ENCODE measurements at regions not wholly inside any gene's neighbourhood (a gene's known extent, or its start where the extent isn't known, plus 50 kb on each side); places are given as distances from the start of the nearest gene placed in this dataset.
"Not testable (repeated sequence)": the region's sequence is repeated elsewhere in the genome, so short reads cannot be mapped to it uniquely, and the experiment has no call there.

DNA sequence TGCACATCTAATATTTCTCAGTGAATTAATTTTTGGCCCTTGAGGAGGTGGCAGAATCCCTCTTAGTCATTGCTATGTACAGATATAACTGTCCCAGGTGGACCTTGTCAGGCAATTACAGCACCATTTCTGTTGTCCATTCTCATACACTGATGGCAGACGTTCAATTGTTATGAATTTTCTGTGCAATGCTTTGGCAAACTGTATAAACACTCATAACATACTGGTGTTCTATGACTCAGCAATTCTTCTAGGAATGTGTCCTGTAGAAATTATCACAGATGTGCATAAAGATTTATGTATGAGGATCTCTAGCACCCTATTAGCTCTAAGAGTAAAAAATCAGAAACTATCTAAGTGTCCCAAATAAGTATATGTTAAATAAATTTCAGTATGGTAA lies 80.8 kb downstream of the DNAJB9 start:
- H3K4me3 ChIP-seq: no peak overlapping the region
- H3K36me3 ChIP-seq: no peaks in the 10 kb centered on the region
- no peaks in the 10 kb centered on the region for H3K4me1 ChIP-seq
- DNase-seq (no peak), ATAC-seq (no peak)
- intact Hi-C loops (cut with DNase I; ENCODE audit: low total_unique reads): no loop called here
- TF ChIP-seq POLR2A (IDR thresholded peaks at IDR 0.05): no peak
- TF ChIP-seq, protein P1, sequence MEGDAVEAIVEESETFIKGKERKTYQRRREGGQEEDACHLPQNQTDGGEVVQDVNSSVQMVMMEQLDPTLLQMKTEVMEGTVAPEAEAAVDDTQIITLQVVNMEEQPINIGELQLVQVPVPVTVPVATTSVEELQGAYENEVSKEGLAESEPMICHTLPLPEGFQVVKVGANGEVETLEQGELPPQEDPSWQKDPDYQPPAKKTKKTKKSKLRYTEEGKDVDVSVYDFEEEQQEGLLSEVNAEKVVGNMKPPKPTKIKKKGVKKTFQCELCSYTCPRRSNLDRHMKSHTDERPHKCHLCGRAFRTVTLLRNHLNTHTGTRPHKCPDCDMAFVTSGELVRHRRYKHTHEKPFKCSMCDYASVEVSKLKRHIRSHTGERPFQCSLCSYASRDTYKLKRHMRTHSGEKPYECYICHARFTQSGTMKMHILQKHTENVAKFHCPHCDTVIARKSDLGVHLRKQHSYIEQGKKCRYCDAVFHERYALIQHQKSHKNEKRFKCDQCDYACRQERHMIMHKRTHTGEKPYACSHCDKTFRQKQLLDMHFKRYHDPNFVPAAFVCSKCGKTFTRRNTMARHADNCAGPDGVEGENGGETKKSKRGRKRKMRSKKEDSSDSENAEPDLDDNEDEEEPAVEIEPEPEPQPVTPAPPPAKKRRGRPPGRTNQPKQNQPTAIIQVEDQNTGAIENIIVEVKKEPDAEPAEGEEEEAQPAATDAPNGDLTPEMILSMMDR (IDR thresholded peaks at IDR 0.05 in 4 of 5, conservative IDR thresholded peaks at IDR 0.05 in 1 of 5): no peak
- no peak overlapping the region for H3K27ac ChIP-seq
- H3K27me3 ChIP-seq: no peaks in the 10 kb centered on the region
- no peaks in the 10 kb centered on the region for H3K9me3 ChIP-seq
- in situ Hi-C loops (cut with MboI; ENCODE audit: low sequenced_read_pairs in 4 of 4): no loop called here

DNA sequence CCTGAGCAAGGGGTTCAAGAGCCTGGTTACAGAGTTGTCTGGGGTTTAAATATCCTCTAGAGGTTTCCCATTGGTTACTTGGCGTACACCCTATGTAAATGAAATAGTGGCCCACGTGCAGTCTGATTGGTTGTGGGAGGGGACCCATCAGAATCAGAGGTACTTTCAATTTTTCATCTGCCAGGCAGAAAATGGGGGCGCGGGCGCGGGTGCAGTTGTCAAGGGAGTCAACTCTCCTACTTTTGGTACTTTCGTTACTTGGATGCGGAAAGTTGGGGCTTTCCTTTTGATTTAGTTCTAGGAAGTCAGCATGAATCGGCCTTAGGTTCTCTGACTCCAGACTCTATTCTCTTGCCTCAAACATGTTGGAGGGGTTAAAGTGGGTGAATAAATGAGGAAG lies 83.2 kb downstream of the DNAJB9 start:
- H3K27ac ChIP-seq: no peak overlapping the region
- in situ Hi-C loops (cut with MboI; ENCODE audit: low sequenced_read_pairs in 4 of 4): no loop called here
- DNase-seq (no peak), ATAC-seq (no peak)
- H3K4me3 ChIP-seq: no peak overlapping the region
- intact Hi-C loops (cut with DNase I; ENCODE audit: low total_unique reads): no loop called here
- H3K27me3 ChIP-seq: no peaks in the 10 kb centered on the region
- no peaks in the 10 kb centered on the region for H3K4me1 ChIP-seq
- H3K9me3 ChIP-seq: no peaks in the 10 kb centered on the region
- TF ChIP-seq, protein P1 (IDR thresholded peaks at IDR 0.05 in 4 of 5, conservative IDR thresholded peaks at IDR 0.05 in 1 of 5): no peak
- no peak for TF ChIP-seq POLR2A (IDR thresholded peaks at IDR 0.05)
- H3K36me3 ChIP-seq: no peaks in the 10 kb centered on the region

DNA sequence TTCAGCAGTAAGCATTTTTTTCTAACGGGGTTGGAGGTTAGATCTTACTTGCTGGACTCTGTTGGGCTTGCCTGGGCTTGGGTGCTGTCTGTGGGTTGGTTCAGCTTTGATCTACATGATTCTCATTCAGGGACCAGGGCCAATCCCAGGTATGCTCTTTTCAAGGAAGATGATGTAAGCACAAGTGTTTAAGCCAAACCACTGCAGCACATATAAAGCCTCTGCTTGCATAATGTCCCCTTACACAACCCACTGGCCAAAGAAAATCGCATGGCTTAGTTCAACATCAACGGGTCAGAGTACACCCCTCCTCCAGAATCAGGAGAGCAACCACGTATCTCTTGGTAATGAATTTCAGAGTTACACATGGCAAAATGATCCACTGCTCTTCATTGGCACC lies 83.9 kb downstream of the DNAJB9 start:
- TF ChIP-seq, protein P1 (IDR thresholded peaks at IDR 0.05 in 4 of 5, conservative IDR thresholded peaks at IDR 0.05 in 1 of 5): no peak
- no peak for TF ChIP-seq POLR2A (IDR thresholded peaks at IDR 0.05)
- intact Hi-C loops (cut with DNase I; ENCODE audit: low total_unique reads) (no loop called here), in situ Hi-C loops (cut with MboI; ENCODE audit: low sequenced_read_pairs in 4 of 4) (no loop called here)
- Histone ChIP-seq H3K4me1 (no peaks in the 10 kb centered on the region), H3K27me3 (no peaks in the 10 kb centered on the region), H3K27ac (no peak overlapping the region), H3K9me3 (no peaks in the 10 kb centered on the region), H3K4me3 (no peak overlapping the region), H3K36me3 (no peaks in the 10 kb centered on the region)
- DNase-seq (no peak), ATAC-seq (no peak)

GRCh38 chr7:108657140-108657726 lies 87.6 kb downstream of the DNAJB9 start:
- DNase-seq; H3K4me1 ChIP-seq; H3K9me3 ChIP-seq; in situ Hi-C loops (cut with MboI; ENCODE audit: low sequenced_read_pairs in 4 of 4); intact Hi-C loops (cut with DNase I; ENCODE audit: low total_unique reads); H3K4me3 ChIP-seq; H3K27ac ChIP-seq; H3K36me3 ChIP-seq; H3K27me3 ChIP-seq; ATAC-seq: not testable (repeated sequence)

GRCh38 chr7:108659261-108659660 lies 89.6 kb downstream of the DNAJB9 start:
- intact Hi-C loops (cut with DNase I; ENCODE audit: low total_unique reads): no loop called here
- H3K9me3 ChIP-seq: no peaks in the 10 kb centered on the region
- in situ Hi-C loops (cut with MboI; ENCODE audit: low sequenced_read_pairs in 4 of 4): no loop called here

More at GRCh38 chr7:108659261-108659660, 89.6 kb downstream of the DNAJB9 start:
- DNase-seq: no peak
- no peak for ATAC-seq
- no peak overlapping the region for H3K4me3 ChIP-seq
- H3K27me3 ChIP-seq: no peaks in the 10 kb centered on the region
- TF ChIP-seq POLR2A (IDR thresholded peaks at IDR 0.05): no peak
- TF ChIP-seq, protein P1 (IDR thresholded peaks at IDR 0.05 in 4 of 5, conservative IDR thresholded peaks at IDR 0.05 in 1 of 5): no peak
- no peaks in the 10 kb centered on the region for H3K36me3 ChIP-seq
- no peak overlapping the region for H3K27ac ChIP-seq
- no peaks in the 10 kb centered on the region for H3K4me1 ChIP-seq
